Neuronal stem cell (in vitro differentiated cells): ENCODE measurements at regions not wholly inside any gene's neighbourhood (a gene's known extent, or its start where the extent isn't known, plus 50 kb on each side); places are given as distances from the start of the nearest gene placed in this dataset.

Experiments used
- DNase-seq: peaks from one replicate; pipeline ENCODE4 v3.0.0-alpha.2; 2013; ENCODE audit warnings: low spot score
- H2AFZ ChIP-seq: one replicate; pipeline ENCODE4 v1.6.1; 2013; ENCODE audit warnings: mild to moderate bottlenecking, low read length, inconsistent platforms
- H2AK5ac ChIP-seq: 2 replicates; pipeline ENCODE4 v1.6.1; 2013; ENCODE audit warnings: low read depth, mild to moderate bottlenecking, inconsistent platforms, low read length, moderate library complexity, mixed read lengths
- H2BK120ac ChIP-seq: 2 replicates; pipeline ENCODE4 v1.6.1; 2013; ENCODE audit warnings: low read depth, mild to moderate bottlenecking, inconsistent platforms, low read length, moderate library complexity, mixed read lengths
- H2BK12ac ChIP-seq: one replicate; pipeline ENCODE4 v1.6.1; 2013; ENCODE audit warnings: low read length, inconsistent platforms
- H2BK15ac ChIP-seq: 2 replicates; pipeline ENCODE4 v1.6.1; 2013; ENCODE audit warnings: mild to moderate bottlenecking, low read length, inconsistent platforms, mixed read lengths
- H2BK5ac ChIP-seq: one replicate; pipeline ENCODE4 v1.6.1; 2013; ENCODE audit warnings: inconsistent platforms, mild to moderate bottlenecking, low read length, moderate library complexity
- H3K14ac ChIP-seq: one replicate; pipeline ENCODE4 v1.6.1; 2013; ENCODE audit warnings: low read length, inconsistent platforms
- H3K18ac ChIP-seq: 2 replicates; pipeline ENCODE4 v1.6.1; 2013; ENCODE audit warnings: low read length, inconsistent platforms
- H3K23ac ChIP-seq: 2 replicates; pipeline ENCODE4 v1.6.1; 2013; ENCODE audit warnings: low read depth, mild to moderate bottlenecking, mixed read lengths, low read length, inconsistent platforms; ENCODE audit not compliant: poor library complexity
- H3K27ac ChIP-seq: replicated peaks from 3 replicates; pipeline ENCODE4 v1.5.1; 2013; ENCODE audit warnings: low read length, inconsistent platforms
- H3K27me3 ChIP-seq, 3 experiments: 2 replicates each; pipeline ENCODE4 v1.6.1; 2013; ENCODE audit warnings: low read length in 3 of 3, mild to moderate bottlenecking in 2 of 3, inconsistent platforms in 1 of 3, low read depth in 1 of 3, mixed read lengths in 1 of 3, moderate library complexity in 1 of 3; ENCODE audit not compliant: control insufficient read depth in 3 of 3, insufficient read depth in 3 of 3
- H3K36me3 ChIP-seq, 2 donors: replicated peaks in 1 of 2; 2 replicates each; pipeline ENCODE4 v1.6.1; 2013; ENCODE audit warnings: low read length in 2 of 2; ENCODE audit not compliant: control insufficient read depth in 2 of 2, insufficient read depth in 2 of 2
- H3K4ac ChIP-seq: 2 replicates; pipeline ENCODE4 v1.6.1; 2013; ENCODE audit warnings: inconsistent platforms, mild to moderate bottlenecking, low read length, moderate library complexity
- H3K4me1 ChIP-seq, 2 donors: 1 replicate in 1 of 2; 2 replicates in 1 of 2; pipeline ENCODE4 v1.6.1; 2013; ENCODE audit warnings: low read length in 2 of 2, low read depth in 1 of 2; ENCODE audit not compliant: control insufficient read depth in 2 of 2, insufficient read depth in 1 of 2
- H3K4me2 ChIP-seq: one replicate; pipeline ENCODE4 v1.6.1; 2013; ENCODE audit warnings: mild to moderate bottlenecking, low read length, inconsistent platforms; ENCODE audit not compliant: insufficient read depth, poor library complexity, severe bottlenecking
- H3K4me3 ChIP-seq, 2 donors: 2 replicates each; pipeline ENCODE4 v1.5.1; 2013; ENCODE audit warnings: low read length in 2 of 2, mild to moderate bottlenecking in 2 of 2, inconsistent platforms in 1 of 2, moderate library complexity in 1 of 2
- H3K79me1 ChIP-seq: one replicate; pipeline ENCODE4 v1.6.1; 2013; ENCODE audit warnings: low read depth, mild to moderate bottlenecking, inconsistent platforms, low read length, moderate library complexity
- H3K9ac ChIP-seq: one replicate; pipeline ENCODE4 v1.6.1; 2013; ENCODE audit warnings: mild to moderate bottlenecking, low read depth, low read length, inconsistent platforms; ENCODE audit not compliant: poor library complexity
- H3K9me3 ChIP-seq, 2 donors: replicated peaks in 1 of 2; 2 replicates each; pipeline versions ENCODE3 to v1.6.1; 2013; ENCODE audit warnings: low read length in 2 of 2, mild to moderate bottlenecking in 2 of 2, inconsistent platforms in 1 of 2, low read depth in 1 of 2, mixed read lengths in 1 of 2, moderate library complexity in 1 of 2; ENCODE audit not compliant: control insufficient read depth in 2 of 2, insufficient read depth in 1 of 2
- H4K8ac ChIP-seq: one replicate; pipeline ENCODE4 v1.6.1; 2013; ENCODE audit warnings: low read depth, mild to moderate bottlenecking, inconsistent platforms, low read length, moderate library complexity
- H4K91ac ChIP-seq: one replicate; pipeline ENCODE4 v1.6.1; 2013; ENCODE audit warnings: low read length, low read depth, mild to moderate bottlenecking, inconsistent platforms; ENCODE audit not compliant: poor library complexity
- WGBS, 2 donors: extraction: QIAGEN DNeasy Blood & Tissue Kit; methylation state at CpG; one replicate each; pipeline ENCODE4 v1.1.7; 2013; ENCODE audit warnings: missing lambda C conversion rate in 2 of 2, mixed read lengths in 1 of 2; ENCODE audit not compliant: insufficient read length in 2 of 2, insufficient replicate concordance in 1 of 2; ENCODE audit errors: extremely low coverage in 2 of 2; 5-methylcytosine and 5-hydroxymethylcytosine counted together

DNA sequence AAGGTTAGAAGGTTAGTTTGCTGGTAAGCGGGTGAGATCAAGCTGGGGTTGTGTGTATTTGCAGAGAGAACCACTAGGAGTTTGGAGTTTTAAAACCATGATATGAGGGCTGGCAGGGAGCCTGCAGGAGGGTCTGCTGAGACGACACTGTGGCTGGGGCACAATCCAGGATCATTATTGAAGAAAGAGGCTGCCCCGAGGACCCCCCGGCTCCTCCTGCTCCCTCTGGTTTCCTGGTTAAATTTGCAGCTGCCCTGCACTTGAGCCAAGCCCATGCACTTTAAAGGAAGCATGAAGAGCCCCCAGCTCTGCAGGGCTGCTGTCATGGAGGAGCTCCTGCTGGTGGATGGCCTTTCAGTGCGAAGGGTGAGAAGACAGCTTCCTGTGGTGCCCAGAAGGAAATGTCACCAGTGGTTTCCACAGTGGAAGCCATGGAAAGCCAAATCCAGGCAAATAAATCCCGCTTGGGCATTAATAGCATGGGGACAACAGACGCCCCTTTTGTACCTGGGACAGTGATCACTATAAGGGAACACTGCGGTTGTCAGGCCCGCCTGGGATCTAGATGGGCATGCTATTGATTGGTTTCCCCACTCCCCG, 140.7 kb downstream of the NSG2 start:
- Histone ChIP-seq H4K8ac (no peak overlapping the region), H3K18ac (no peak overlapping the region), H3K9me3 (no peaks in the 10 kb centered on the region), H2BK120ac (no peak overlapping the region), H3K27ac (no peak overlapping the region), H2AFZ (no peak overlapping the region), H4K91ac (no peak overlapping the region), H3K4me2 (no peak overlapping the region), H2AK5ac (no peak overlapping the region), H3K14ac (no peak overlapping the region), H3K27me3 (peaks cover 0 to 3% (median 0%) of the 10 kb centered on the region in 3 experiments), H3K23ac (no peak overlapping the region), H3K4me1 (peaks cover 0 to 11% of the 10 kb centered on the region in 2 donors), H2BK5ac (no peak overlapping the region), H3K36me3 (no peaks in the 10 kb centered on the region), H2BK12ac (no peak overlapping the region), H3K79me1 (no peaks in the 10 kb centered on the region), H3K4me3 (no peak overlapping the region), H2BK15ac (no peak overlapping the region), H3K4ac (no peak overlapping the region), H3K9ac (no peak overlapping the region)
- WGBS, 2 donors, result no CpG with 5 or more reads among the region's 10 CpGs
- DNase-seq, result no peak

DNA sequence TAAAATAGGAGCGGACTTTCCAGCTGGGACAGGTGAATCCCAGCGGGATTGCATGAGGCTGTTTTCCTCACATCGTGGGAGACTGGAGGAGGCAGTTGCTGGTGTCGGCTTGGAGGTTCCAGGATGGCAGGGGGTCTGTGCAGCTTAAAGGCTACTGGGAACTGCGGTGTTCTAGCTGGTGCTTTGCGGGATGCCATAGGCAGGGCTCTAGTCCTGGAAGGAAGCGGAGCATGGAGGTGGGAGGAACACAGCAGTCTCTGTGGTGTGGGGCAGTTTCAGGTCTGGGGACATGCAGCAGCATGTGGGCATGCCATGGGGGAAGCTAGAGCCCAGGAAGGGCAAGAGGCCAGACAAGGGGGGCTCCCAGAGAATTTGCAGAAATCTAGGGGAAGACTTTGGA, 141.5 kb downstream of the NSG2 start:
- Histone ChIP-seq H3K9me3 (no peaks in the 10 kb centered on the region), H2BK120ac (no peak overlapping the region), H2BK15ac (peak overlapping the region; percentile 44), H3K27me3 (peaks cover 0 to 3% (median 0%) of the 10 kb centered on the region in 3 experiments), H3K27ac (no peak overlapping the region), H4K8ac (no peak overlapping the region), H3K4me1 (peaks cover 0 to 11% of the 10 kb centered on the region in 2 donors), H3K36me3 (no peaks in the 10 kb centered on the region), H3K4me3 (no peak overlapping the region), H3K14ac (no peak overlapping the region), H2BK12ac (no peak overlapping the region), H2AFZ (no peak overlapping the region), H3K23ac (no peak overlapping the region), H2BK5ac (no peak overlapping the region), H3K4me2 (no peak overlapping the region), H3K18ac (peak overlapping the region; percentile 33), H3K4ac (no peak overlapping the region), H3K9ac (no peak overlapping the region), H4K91ac (no peak overlapping the region), H3K79me1 (no peaks in the 10 kb centered on the region), H2AK5ac (no peak overlapping the region)
- no CpG with 5 or more reads among the region's 7 CpGs for WGBS, 2 donors
- no peak for DNase-seq

- no peak overlapping the region for H2AK5ac ChIP-seq
- H2BK5ac ChIP-seq, result no peak overlapping the region
- H3K27me3 ChIP-seq, result peaks cover 0 to 3% (median 0%) of the 10 kb centered on the region in 3 experiments
- no peaks in the 10 kb centered on the region for H3K79me1 ChIP-seq
- no CpG with 5 or more reads among the region's 6 CpGs for WGBS, 2 donors
- peak overlapping the region; percentile 52 for H3K18ac ChIP-seq
- no peak overlapping the region for H2BK12ac ChIP-seq
- DNase-seq, result no peak
- no peak overlapping the region for H3K14ac ChIP-seq
- H3K4me1 ChIP-seq, result peaks cover 0 to 9% of the 10 kb centered on the region in 2 donors
- H3K4ac ChIP-seq, result no peak overlapping the region
- no peak overlapping the region for H3K23ac ChIP-seq
- no peak overlapping the region for H3K27ac ChIP-seq
- H2BK120ac ChIP-seq, result no peak overlapping the region
- H2BK15ac ChIP-seq, result peak overlapping the region; percentile 44
- peak overlapping the region; percentile 9 for H3K9ac ChIP-seq
- no peak overlapping the region for H3K4me2 ChIP-seq
- H3K9me3 ChIP-seq, result no peaks in the 10 kb centered on the region
- no peaks in the 10 kb centered on the region for H3K36me3 ChIP-seq
- H4K91ac ChIP-seq, result no peak overlapping the region
- H3K4me3 ChIP-seq, result no peak overlapping the region
- no peak overlapping the region for H2AFZ ChIP-seq
- H4K8ac ChIP-seq, result no peak overlapping the region
Observed at GRCh38 chr5:174187481-174187880, 142.0 kb downstream of the NSG2 start.

GRCh38 chr5:174188295-174188694, 142.8 kb downstream of the NSG2 start:
- H3K4me1 ChIP-seq, result peaks cover 0 to 9% of the 10 kb centered on the region in 2 donors
- no CpG with 5 or more reads among the region's 1 CpG for WGBS, 2 donors
- no peak for DNase-seq
- no peak overlapping the region for H2BK120ac ChIP-seq
- H4K8ac ChIP-seq, result no peak overlapping the region
- no peak overlapping the region for H3K4me2 ChIP-seq
- no peak overlapping the region for H2BK5ac ChIP-seq
- H3K27ac ChIP-seq, result no peak overlapping the region
- H3K23ac ChIP-seq, result no peak overlapping the region
- H3K9me3 ChIP-seq, result no peaks in the 10 kb centered on the region
- H3K27me3 ChIP-seq, result peaks cover 0 to 3% (median 0%) of the 10 kb centered on the region in 3 experiments
- H2BK12ac ChIP-seq, result no peak overlapping the region
- H3K18ac ChIP-seq, result no peak overlapping the region
- no peak overlapping the region for H3K4me3 ChIP-seq
- H2BK15ac ChIP-seq, result no peak overlapping the region
- H3K14ac ChIP-seq, result no peak overlapping the region
- H3K4ac ChIP-seq, result no peak overlapping the region
- no peak overlapping the region for H3K9ac ChIP-seq
- H2AK5ac ChIP-seq, result no peak overlapping the region
- H3K79me1 ChIP-seq, result no peaks in the 10 kb centered on the region
- no peak overlapping the region for H2AFZ ChIP-seq
- no peak overlapping the region for H4K91ac ChIP-seq
- no peaks in the 10 kb centered on the region for H3K36me3 ChIP-seq
